Fibroblast of lung (primary cell): ENCODE measurements at regions not wholly inside any gene's neighbourhood (a gene's known extent, or its start where the extent isn't known, plus 50 kb on each side); places are given as distances from the start of the nearest gene placed in this dataset.

Experiments used
- CTCF ChIP-seq, 2 donors: IDR thresholded peaks in 1 of 2; conservative IDR thresholded peaks in 1 of 2; 1 replicate in 1 of 2; 2 replicates in 1 of 2; pipeline ENCODE4 v1.5.1; 2011 to 2012; ENCODE audit warnings: low read length in 2 of 2, control low read depth in 1 of 2, inconsistent platforms in 1 of 2, low read depth in 1 of 2, mild to moderate bottlenecking in 1 of 2
- EZH2 ChIP-seq: IDR thresholded peaks from 2 replicates; pipeline ENCODE4 v1.5.1; 2012; ENCODE audit warnings: low read length, control low read depth, mild to moderate bottlenecking; ENCODE audit errors: missing control alignments

- TF ChIP-seq CTCF (conservative IDR thresholded peaks at IDR 0.05 in 1 of 2, IDR thresholded peaks at IDR 0.05 in 1 of 2; ENCODE audit: low read depth in 1 of 2, low read length in 2 of 2) (no peak), EZH2 (no peak)
Measured at GRCh38 chr7:124208173-124208572, 175.3 kb upstream of the TMEM229A start.
